ENCODE measurements at regions not wholly inside any gene's neighbourhood (a gene's known extent, or its start where the extent isn't known, plus 50 kb on each side); places are given as distances from the start of the nearest gene placed in this dataset.

DNA sequence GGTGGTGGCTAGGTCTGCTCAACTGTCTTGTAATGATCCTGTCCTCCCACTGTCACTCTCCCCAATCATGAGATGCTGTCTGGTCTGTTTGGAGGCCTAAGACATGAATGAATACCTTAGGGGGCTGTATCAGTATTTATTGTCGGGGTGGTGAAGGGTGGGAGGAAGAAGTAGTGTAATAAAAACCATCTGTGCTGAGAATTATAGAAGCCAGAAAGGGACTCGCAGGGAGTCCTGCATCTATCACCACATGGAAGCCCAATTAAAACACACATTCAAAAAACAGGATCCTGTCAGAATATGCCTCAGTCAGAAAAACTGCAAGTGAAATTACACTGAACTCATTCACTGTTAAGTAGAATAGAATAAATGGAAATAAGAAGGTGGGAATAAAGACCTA, 1134.3 kb upstream of the C9orf72 start:
- Histone ChIP-seq H2AFZ (ENCODE audit: low read length) (no peak overlapping the region), H3K36me3 (ENCODE audit: insufficient read depth, low read length) (no peaks in the 10 kb centered on the region), H3K9ac (ENCODE audit: low read length) (no peak overlapping the region), H3K9me3 (ENCODE audit: low read length) (no peaks in the 10 kb centered on the region), H3K27ac (ENCODE audit: low read depth, low read length, poor library complexity, severe bottlenecking) (no peak overlapping the region), H4K20me1 (ENCODE audit: insufficient read depth, low read length) (no peaks in the 10 kb centered on the region), H3K9me2 (ENCODE audit: low read depth, low read length) (no peaks in the 10 kb centered on the region), H3K4me3 (ENCODE audit: low read depth, low read length, poor library complexity, severe bottlenecking) (no peak overlapping the region), H3K27me3 (ENCODE audit: insufficient read depth, low read length) (no peaks in the 10 kb centered on the region), H3K4me2 (ENCODE audit: low read length) (no peak overlapping the region), H3K4me1 (ENCODE audit: insufficient read depth, low read length, severe bottlenecking) (no peaks in the 10 kb centered on the region), H3F3A (ENCODE audit: insufficient read depth, low read length) (no peaks in the 10 kb centered on the region), H3K79me2 (ENCODE audit: insufficient read depth, low read length) (no peaks in the 10 kb centered on the region)
- no peak for TF ChIP-seq EZH2 (IDR thresholded peaks at IDR 0.05; ENCODE audit: borderline replicate concordance, low read length)
- TF ChIP-seq, protein P1, sequence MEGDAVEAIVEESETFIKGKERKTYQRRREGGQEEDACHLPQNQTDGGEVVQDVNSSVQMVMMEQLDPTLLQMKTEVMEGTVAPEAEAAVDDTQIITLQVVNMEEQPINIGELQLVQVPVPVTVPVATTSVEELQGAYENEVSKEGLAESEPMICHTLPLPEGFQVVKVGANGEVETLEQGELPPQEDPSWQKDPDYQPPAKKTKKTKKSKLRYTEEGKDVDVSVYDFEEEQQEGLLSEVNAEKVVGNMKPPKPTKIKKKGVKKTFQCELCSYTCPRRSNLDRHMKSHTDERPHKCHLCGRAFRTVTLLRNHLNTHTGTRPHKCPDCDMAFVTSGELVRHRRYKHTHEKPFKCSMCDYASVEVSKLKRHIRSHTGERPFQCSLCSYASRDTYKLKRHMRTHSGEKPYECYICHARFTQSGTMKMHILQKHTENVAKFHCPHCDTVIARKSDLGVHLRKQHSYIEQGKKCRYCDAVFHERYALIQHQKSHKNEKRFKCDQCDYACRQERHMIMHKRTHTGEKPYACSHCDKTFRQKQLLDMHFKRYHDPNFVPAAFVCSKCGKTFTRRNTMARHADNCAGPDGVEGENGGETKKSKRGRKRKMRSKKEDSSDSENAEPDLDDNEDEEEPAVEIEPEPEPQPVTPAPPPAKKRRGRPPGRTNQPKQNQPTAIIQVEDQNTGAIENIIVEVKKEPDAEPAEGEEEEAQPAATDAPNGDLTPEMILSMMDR (IDR thresholded peaks at IDR 0.05; ENCODE audit: low read length) = no peak

DNA sequence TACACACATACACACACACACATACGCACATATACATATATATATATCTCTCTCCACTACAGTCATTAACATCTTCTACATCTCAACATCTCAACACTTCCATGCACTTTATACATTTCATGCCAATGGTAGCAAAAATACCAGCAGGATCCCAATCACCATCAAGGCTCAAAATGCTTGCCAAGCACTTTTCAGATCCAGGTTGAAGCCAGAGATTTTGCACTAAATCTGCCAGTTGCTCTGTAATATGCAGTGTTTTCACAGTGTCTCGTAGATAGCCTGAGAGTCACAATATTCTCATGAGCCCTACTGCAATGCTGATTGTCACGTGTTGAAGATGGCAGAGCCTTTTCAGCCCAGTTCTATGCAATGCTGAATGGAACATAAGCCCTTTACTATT, 1140.9 kb upstream of the C9orf72 start:
- Histone ChIP-seq H3K9ac (ENCODE audit: low read length) (no peak overlapping the region), H3K9me2 (ENCODE audit: low read depth, low read length) (no peaks in the 10 kb centered on the region), H3K4me1 (ENCODE audit: insufficient read depth, low read length, severe bottlenecking) (no peaks in the 10 kb centered on the region), H4K20me1 (ENCODE audit: insufficient read depth, low read length) (no peaks in the 10 kb centered on the region), H2AFZ (ENCODE audit: low read length) (no peak overlapping the region), H3K9me3 (ENCODE audit: low read length) (no peaks in the 10 kb centered on the region), H3K27me3 (ENCODE audit: insufficient read depth, low read length) (no peaks in the 10 kb centered on the region), H3K27ac (ENCODE audit: low read depth, low read length, poor library complexity, severe bottlenecking) (no peak overlapping the region), H3K79me2 (ENCODE audit: insufficient read depth, low read length) (no peaks in the 10 kb centered on the region), H3F3A (ENCODE audit: insufficient read depth, low read length) (no peaks in the 10 kb centered on the region), H3K36me3 (ENCODE audit: insufficient read depth, low read length) (no peaks in the 10 kb centered on the region), H3K4me2 (ENCODE audit: low read length) (no peak overlapping the region), H3K4me3 (ENCODE audit: low read depth, low read length, poor library complexity, severe bottlenecking) (no peak overlapping the region)
- TF ChIP-seq, protein P1 (IDR thresholded peaks at IDR 0.05; ENCODE audit: low read length) = no peak
- TF ChIP-seq EZH2 (IDR thresholded peaks at IDR 0.05; ENCODE audit: borderline replicate concordance, low read length) = no peak

DNA sequence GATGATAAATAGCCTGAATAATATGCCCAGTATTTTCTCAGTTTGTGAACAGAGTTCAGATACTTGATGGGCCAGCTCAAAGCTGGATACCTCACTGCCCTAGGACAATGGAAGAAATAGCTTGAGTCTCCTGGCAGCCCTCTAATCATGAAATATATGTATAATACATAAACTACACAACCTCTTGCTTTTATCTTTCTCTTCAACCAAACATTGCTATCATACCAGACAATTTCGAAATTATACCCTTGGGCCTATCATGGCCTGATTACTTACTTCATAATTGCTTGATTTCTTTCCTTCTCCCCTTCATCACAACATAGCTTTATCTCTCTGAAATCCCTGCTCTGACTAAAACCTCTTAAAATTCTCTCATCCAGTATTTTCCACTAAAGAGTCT, 1144.9 kb upstream of the C9orf72 start:
- no peaks in the 10 kb centered on the region for H3K9me3 ChIP-seq (ENCODE audit: low read length)
- no peaks in the 10 kb centered on the region for H3K4me1 ChIP-seq (ENCODE audit: insufficient read depth, low read length, severe bottlenecking)
- H3K27ac ChIP-seq (ENCODE audit: low read depth, low read length, poor library complexity, severe bottlenecking) = no peak overlapping the region
- H3K9ac ChIP-seq (ENCODE audit: low read length) = no peak overlapping the region
- H3K27me3 ChIP-seq (ENCODE audit: insufficient read depth, low read length) = no peaks in the 10 kb centered on the region
- H3K36me3 ChIP-seq (ENCODE audit: insufficient read depth, low read length) = no peaks in the 10 kb centered on the region
- TF ChIP-seq EZH2 (IDR thresholded peaks at IDR 0.05; ENCODE audit: borderline replicate concordance, low read length) = no peak
- TF ChIP-seq, protein P1 (IDR thresholded peaks at IDR 0.05; ENCODE audit: low read length) = no peak
- H4K20me1 ChIP-seq (ENCODE audit: insufficient read depth, low read length) = no peaks in the 10 kb centered on the region
- no peak overlapping the region for H2AFZ ChIP-seq (ENCODE audit: low read length)
- no peaks in the 10 kb centered on the region for H3F3A ChIP-seq (ENCODE audit: insufficient read depth, low read length)
- no peak overlapping the region for H3K4me2 ChIP-seq (ENCODE audit: low read length)
- no peak overlapping the region for H3K4me3 ChIP-seq (ENCODE audit: low read depth, low read length, poor library complexity, severe bottlenecking)
- H3K9me2 ChIP-seq (ENCODE audit: low read depth, low read length) = no peaks in the 10 kb centered on the region
- no peaks in the 10 kb centered on the region for H3K79me2 ChIP-seq (ENCODE audit: insufficient read depth, low read length)
